Liver (tissue), 3 donors: ENCODE measurements at regions not wholly inside any gene's neighbourhood (a gene's known extent, or its start where the extent isn't known, plus 50 kb on each side); places are given as distances from the start of the nearest gene placed in this dataset.

Experiments used
- GABPA ChIP-seq, 2 donors: IDR thresholded peaks in 1 of 2; conservative IDR thresholded peaks in 1 of 2; 2 replicates each; pipeline ENCODE4 v1.6.1; 2016; ENCODE audit warnings: antibody characterized with exemption in 2 of 2, mild to moderate bottlenecking in 1 of 2, moderate library complexity in 1 of 2
- HNF4G ChIP-seq: IDR thresholded peaks from 2 replicates; pipeline ENCODE4 v1.6.1; 2016; ENCODE audit warnings: antibody characterized with exemption
- JUND ChIP-seq, 2 donors: IDR thresholded peaks; 2 replicates each; pipeline ENCODE4 v1.6.1; 2016; ENCODE audit warnings: antibody characterized with exemption in 2 of 2
- MAX ChIP-seq: IDR thresholded peaks from 2 replicates; pipeline ENCODE4 v1.6.1; 2016; ENCODE audit warnings: antibody characterized with exemption
- RAD21 ChIP-seq, 2 donors: IDR thresholded peaks; 2 replicates each; pipeline ENCODE4 v1.6.1; 2016; ENCODE audit warnings: antibody characterized with exemption in 2 of 2, mild to moderate bottlenecking in 2 of 2
- TF ChIP-seq, protein P1 (sequence below): fragments of 150-350 bp; IDR thresholded peaks from 2 replicates; pipeline ENCODE4 v1.5.1; 2017; ENCODE audit warnings: improper control_type of control experiment, low read depth, low read length; ENCODE audit not compliant: missing input control
- TF ChIP-seq, protein P2 (sequence below): IDR thresholded peaks from 2 replicates; pipeline ENCODE4 v1.6.1; 2016; ENCODE audit warnings: antibody characterized with exemption
- donor health status: healthy.
- donor health status: healthy.

GRCh38 chr4:58732973-58733372 is 1622.8 kb upstream of the IGFBP7 start:
- TF ChIP-seq, protein P1, sequence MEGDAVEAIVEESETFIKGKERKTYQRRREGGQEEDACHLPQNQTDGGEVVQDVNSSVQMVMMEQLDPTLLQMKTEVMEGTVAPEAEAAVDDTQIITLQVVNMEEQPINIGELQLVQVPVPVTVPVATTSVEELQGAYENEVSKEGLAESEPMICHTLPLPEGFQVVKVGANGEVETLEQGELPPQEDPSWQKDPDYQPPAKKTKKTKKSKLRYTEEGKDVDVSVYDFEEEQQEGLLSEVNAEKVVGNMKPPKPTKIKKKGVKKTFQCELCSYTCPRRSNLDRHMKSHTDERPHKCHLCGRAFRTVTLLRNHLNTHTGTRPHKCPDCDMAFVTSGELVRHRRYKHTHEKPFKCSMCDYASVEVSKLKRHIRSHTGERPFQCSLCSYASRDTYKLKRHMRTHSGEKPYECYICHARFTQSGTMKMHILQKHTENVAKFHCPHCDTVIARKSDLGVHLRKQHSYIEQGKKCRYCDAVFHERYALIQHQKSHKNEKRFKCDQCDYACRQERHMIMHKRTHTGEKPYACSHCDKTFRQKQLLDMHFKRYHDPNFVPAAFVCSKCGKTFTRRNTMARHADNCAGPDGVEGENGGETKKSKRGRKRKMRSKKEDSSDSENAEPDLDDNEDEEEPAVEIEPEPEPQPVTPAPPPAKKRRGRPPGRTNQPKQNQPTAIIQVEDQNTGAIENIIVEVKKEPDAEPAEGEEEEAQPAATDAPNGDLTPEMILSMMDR: no peak
- TF ChIP-seq RAD21 (IDR thresholded peaks at IDR 0.05): no peak
- TF ChIP-seq, protein P2, sequence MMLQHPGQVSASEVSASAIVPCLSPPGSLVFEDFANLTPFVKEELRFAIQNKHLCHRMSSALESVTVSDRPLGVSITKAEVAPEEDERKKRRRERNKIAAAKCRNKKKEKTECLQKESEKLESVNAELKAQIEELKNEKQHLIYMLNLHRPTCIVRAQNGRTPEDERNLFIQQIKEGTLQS: no peak
- no peak for TF ChIP-seq MAX
- no peak for TF ChIP-seq HNF4G
- no peak for TF ChIP-seq JUND (IDR thresholded peaks at IDR 0.05)
- TF ChIP-seq GABPA (IDR thresholded peaks at IDR 0.05 in 1 of 2, conservative IDR thresholded peaks at IDR 0.05 in 1 of 2): no peak
